A549 (cell line): ENCODE measurements at regions not wholly inside any gene's neighbourhood (a gene's known extent, or its start where the extent isn't known, plus 50 kb on each side); places are given as distances from the start of the nearest gene placed in this dataset.
A peak's percentile ranks its signal among the peaks of the same experiment; 100 is the strongest.
"Not testable (repeated sequence)": the region's sequence is repeated elsewhere in the genome, so short reads cannot be mapped to it uniquely, and the experiment has no call there.

Experiments used
- ATAC-seq, 2 experiments: fragments of 200-7000 bp in 1 of 2; fragments of >200 bp in 1 of 2; cut with Nextera tagmentation in 1 of 2; cut with Tn5 transposase in 1 of 2; 3 replicates each; pipeline versions ENCODE4 v1.8.0 to v1.9.1; 2018 to 2020; ENCODE audit warnings: mild to moderate bottlenecking in 1 of 2, moderate library complexity in 1 of 2
- CTCF ChIA-PET: fragments of 300-600 bp; sonication (Branson Sonifier 250); formaldehyde crosslinking; extraction: SDS; loops from one replicate; lab custom pipeline; 2021; ENCODE audit warnings: antibody characterized with exemption, inconsistent platforms; lab: Yijun Ruan, JAX
- POLR2A ChIA-PET: fragments of 350-600 bp; formaldehyde crosslinking; extraction: SDS; loops from one replicate; lab custom pipeline; 2021; ENCODE audit warnings: antibody characterized with exemption, inconsistent platforms; lab: Yijun Ruan, JAX
- DNase-seq, 2 experiments: peaks; one replicate each; pipeline versions ENCODE4 v3.0.0 to v3.0.0-alpha.2; 2011 to 2016; ENCODE audit warnings: low read depth in 1 of 2, low spot score in 1 of 2
- FAIRE-seq: peaks from 2 replicates; lab custom pipeline; 2011; peaks lifted over from hg19 to GRCh38; lab: Jason Lieb, UNC
- H3K27ac ChIP-seq, 2 experiments: fragments of >200 bp; sonication (Bioruptor Twin); formaldehyde crosslinking; 3 replicates each; pipeline ENCODE4 v1.5.1; 2016 to 2017
- H3K4me1 ChIP-seq: fragments of >200 bp; sonication (Bioruptor Twin); formaldehyde crosslinking; 3 replicates; pipeline ENCODE4 v1.6.1; 2016
- H3K4me2 ChIP-seq: fragments of >200 bp; sonication (Bioruptor Twin); formaldehyde crosslinking; 3 replicates; pipeline ENCODE4 v1.6.1; 2016
- H3K4me3 ChIP-seq: fragments of >200 bp; sonication (Bioruptor Twin); formaldehyde crosslinking; 3 replicates; pipeline ENCODE4 v1.5.1; 2016
- H3K9me3 ChIP-seq: fragments of >200 bp; sonication (Bioruptor Twin); formaldehyde crosslinking; 3 replicates; pipeline ENCODE4 v1.6.1; 2016
- CEBPB ChIP-seq, 2 experiments: fragments of >200 bp in 1 of 2; sonication (Bioruptor Twin) in 1 of 2; formaldehyde crosslinking in 1 of 2; IDR thresholded peaks; 2 replicates each; pipeline ENCODE4 v1.6.1; 2012 to 2016
- FOSB ChIP-seq: fragments of 250-450 bp; sonication (Bioruptor Pico); IDR thresholded peaks from 2 replicates; pipeline ENCODE4 v1.5.0; 2020; ENCODE audit warnings: mild to moderate bottlenecking, moderate library complexity
- FOSL2 ChIP-seq, 2 experiments: fragments of 450-650 bp in 1 of 2; fragments of >200 bp in 1 of 2; sonication (Bioruptor Twin) in 1 of 2; formaldehyde crosslinking; IDR thresholded peaks; 2 replicates each; pipeline versions ENCODE4 v1.5.0 to v1.6.1; 2016 to 2020; ENCODE audit warnings: mild to moderate bottlenecking in 1 of 2, moderate library complexity in 1 of 2
- GATA3 ChIP-seq: IDR thresholded peaks from 2 replicates; pipeline ENCODE4 v1.6.1; 2012; ENCODE audit warnings: borderline replicate concordance
- HEYL ChIP-seq: fragments of 250-450 bp; sonication (Bioruptor Pico); IDR thresholded peaks from 2 replicates; pipeline ENCODE4 v1.8.0; 2021; ENCODE audit warnings: mild to moderate bottlenecking, moderate library complexity
- HOXA7 ChIP-seq: fragments of 250-450 bp; sonication (Bioruptor Pico); IDR thresholded peaks from 2 replicates; pipeline ENCODE4 v1.5.0; 2020; ENCODE audit warnings: mild to moderate bottlenecking, moderate library complexity
- JUNB ChIP-seq: fragments of >200 bp; sonication (Bioruptor Twin); formaldehyde crosslinking; IDR thresholded peaks from 2 replicates; pipeline ENCODE4 v1.6.1; 2016
- KDM1A ChIP-seq: fragments of 200-600 bp; sonication (generic); IDR thresholded peaks from 2 replicates; pipeline ENCODE4 v1.6.1; 2016; ENCODE audit warnings: low read depth, mild to moderate bottlenecking
- KDM5A ChIP-seq: fragments of 200-600 bp; sonication (generic); IDR thresholded peaks from 2 replicates; pipeline ENCODE4 v1.6.1; 2016; ENCODE audit warnings: antibody characterized with exemption, mild to moderate bottlenecking
- MAFK ChIP-seq: fragments of 450-650 bp; IDR thresholded peaks from 2 replicates; pipeline ENCODE4 v1.6.1; 2014; ENCODE audit not compliant: partially characterized antibody
- NFE2L2 ChIP-seq: fragments of 150-350 bp; conservative IDR thresholded peaks from 2 replicates; pipeline ENCODE4 v1.6.1; 2014; ENCODE audit warnings: low read length
- NPAS2 ChIP-seq: fragments of 250-450 bp; sonication (Bioruptor Pico); IDR thresholded peaks from 2 replicates; pipeline ENCODE4 v1.8.0; 2022; ENCODE audit warnings: mild to moderate bottlenecking, moderate library complexity, borderline replicate concordance
- NR3C1 ChIP-seq: fragments of >200 bp; sonication (Bioruptor Twin); formaldehyde crosslinking; IDR thresholded peaks from 3 replicates; pipeline ENCODE4 v1.6.1; 2017
- PHF8 ChIP-seq: fragments of 200-600 bp; sonication (generic); IDR thresholded peaks from 2 replicates; pipeline ENCODE4 v1.6.1; 2016; ENCODE audit warnings: low read depth, mild to moderate bottlenecking, antibody characterized with exemption, moderate library complexity, borderline replicate concordance
- POLR2A ChIP-seq: IDR thresholded peaks from 2 replicates; pipeline ENCODE4 v1.6.1; 2012; ENCODE audit warnings: mild to moderate bottlenecking, low read length
- POLR2AphosphoS2 ChIP-seq: conservative IDR thresholded peaks from 2 replicates; pipeline ENCODE4 v1.6.1; 2012; ENCODE audit warnings: low read length, improper control_type of control experiment, inconsistent platforms
- RCOR1 ChIP-seq: fragments of 150-350 bp; IDR thresholded peaks from 2 replicates; pipeline ENCODE4 v1.6.1; 2014; ENCODE audit warnings: antibody characterized with exemption, low read length, low read depth
- RFX5 ChIP-seq: fragments of 450-650 bp; IDR thresholded peaks from 2 replicates; pipeline ENCODE4 v1.7.1; 2014; ENCODE audit warnings: antibody characterized with exemption, mild to moderate bottlenecking, moderate library complexity
- RNF2 ChIP-seq: fragments of 200-600 bp; sonication (generic); IDR thresholded peaks from 2 replicates; pipeline ENCODE4 v1.6.1; 2016; ENCODE audit warnings: low read depth, mild to moderate bottlenecking, antibody characterized with exemption, moderate library complexity, borderline replicate concordance
- SMC3 ChIP-seq: fragments of >200 bp; sonication (Bioruptor Twin); formaldehyde crosslinking; IDR thresholded peaks from 3 replicates; pipeline ENCODE4 v1.6.1; 2018; ENCODE audit warnings: inconsistent platforms
- SREBF2 ChIP-seq: fragments of 450-650 bp; IDR thresholded peaks from 2 replicates; pipeline ENCODE4 v1.6.1; 2014; ENCODE audit warnings: mild to moderate bottlenecking, moderate library complexity
- WGBS: methylation state at CpG from one replicate; pipeline ENCODE4 v1.1.6; 2017; ENCODE audit errors: missing lambda C conversion rate; 5-methylcytosine and 5-hydroxymethylcytosine counted together
- TF ChIP-seq, protein P1 (sequence below): fragments of 450-650 bp; IDR thresholded peaks from 2 replicates; pipeline ENCODE4 v1.6.1; 2014; ENCODE audit warnings: antibody characterized with exemption
- TF ChIP-seq, protein P2 (sequence below): fragments of 250-450 bp; sonication (Bioruptor Pico); IDR thresholded peaks from 2 replicates; pipeline ENCODE4 v1.5.0; 2020; ENCODE audit warnings: low read depth, mild to moderate bottlenecking, moderate library complexity
- TF ChIP-seq, protein P3 (sequence below): fragments of 200-600 bp; sonication (generic); IDR thresholded peaks from 2 replicates; pipeline ENCODE4 v1.6.1; 2016; ENCODE audit warnings: antibody characterized with exemption, mild to moderate bottlenecking, moderate library complexity
- TF ChIP-seq, protein P4 (sequence below): fragments of 250-450 bp; sonication (Bioruptor Pico); IDR thresholded peaks from 2 replicates; pipeline ENCODE4 v1.5.0; 2021; ENCODE audit warnings: mild to moderate bottlenecking, moderate library complexity, borderline replicate concordance

GRCh38 chr1:58180537-58180936 lies 366.0 kb downstream of the OMA1 start:
- no peaks in the 10 kb centered on the region for H3K9me3 ChIP-seq
- no peaks in the 10 kb centered on the region for H3K4me1 ChIP-seq
- H3K27ac ChIP-seq = no peak overlapping the region
- DNase-seq = no peak
- POLR2A ChIA-PET = no interaction called here
- TF ChIP-seq, protein P1, sequence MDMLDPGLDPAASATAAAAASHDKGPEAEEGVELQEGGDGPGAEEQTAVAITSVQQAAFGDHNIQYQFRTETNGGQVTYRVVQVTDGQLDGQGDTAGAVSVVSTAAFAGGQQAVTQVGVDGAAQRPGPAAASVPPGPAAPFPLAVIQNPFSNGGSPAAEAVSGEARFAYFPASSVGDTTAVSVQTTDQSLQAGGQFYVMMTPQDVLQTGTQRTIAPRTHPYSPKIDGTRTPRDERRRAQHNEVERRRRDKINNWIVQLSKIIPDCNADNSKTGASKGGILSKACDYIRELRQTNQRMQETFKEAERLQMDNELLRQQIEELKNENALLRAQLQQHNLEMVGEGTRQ = no peak
- TF ChIP-seq KDM1A = no peak
- TF ChIP-seq NR3C1 = no peak
- no peak for TF ChIP-seq POLR2A
- no peak for TF ChIP-seq GATA3
- no peak for TF ChIP-seq PHF8
- TF ChIP-seq, protein P2, sequence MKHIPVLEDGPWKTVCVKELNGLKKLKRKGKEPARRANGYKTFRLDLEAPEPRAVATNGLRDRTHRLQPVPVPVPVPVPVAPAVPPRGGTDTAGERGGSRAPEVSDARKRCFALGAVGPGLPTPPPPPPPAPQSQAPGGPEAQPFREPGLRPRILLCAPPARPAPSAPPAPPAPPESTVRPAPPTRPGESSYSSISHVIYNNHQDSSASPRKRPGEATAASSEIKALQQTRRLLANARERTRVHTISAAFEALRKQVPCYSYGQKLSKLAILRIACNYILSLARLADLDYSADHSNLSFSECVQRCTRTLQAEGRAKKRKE = no peak
- TF ChIP-seq RFX5 = no peak
- TF ChIP-seq POLR2AphosphoS2 = no peak
- no peak for TF ChIP-seq NFE2L2
- TF ChIP-seq FOSL2 (IDR thresholded peaks at IDR 0.05) = no peak
- no peak for TF ChIP-seq FOSL2 (CRISPR knock-in tag; IDR thresholded peaks at IDR 0.05)
- TF ChIP-seq, protein P3, sequence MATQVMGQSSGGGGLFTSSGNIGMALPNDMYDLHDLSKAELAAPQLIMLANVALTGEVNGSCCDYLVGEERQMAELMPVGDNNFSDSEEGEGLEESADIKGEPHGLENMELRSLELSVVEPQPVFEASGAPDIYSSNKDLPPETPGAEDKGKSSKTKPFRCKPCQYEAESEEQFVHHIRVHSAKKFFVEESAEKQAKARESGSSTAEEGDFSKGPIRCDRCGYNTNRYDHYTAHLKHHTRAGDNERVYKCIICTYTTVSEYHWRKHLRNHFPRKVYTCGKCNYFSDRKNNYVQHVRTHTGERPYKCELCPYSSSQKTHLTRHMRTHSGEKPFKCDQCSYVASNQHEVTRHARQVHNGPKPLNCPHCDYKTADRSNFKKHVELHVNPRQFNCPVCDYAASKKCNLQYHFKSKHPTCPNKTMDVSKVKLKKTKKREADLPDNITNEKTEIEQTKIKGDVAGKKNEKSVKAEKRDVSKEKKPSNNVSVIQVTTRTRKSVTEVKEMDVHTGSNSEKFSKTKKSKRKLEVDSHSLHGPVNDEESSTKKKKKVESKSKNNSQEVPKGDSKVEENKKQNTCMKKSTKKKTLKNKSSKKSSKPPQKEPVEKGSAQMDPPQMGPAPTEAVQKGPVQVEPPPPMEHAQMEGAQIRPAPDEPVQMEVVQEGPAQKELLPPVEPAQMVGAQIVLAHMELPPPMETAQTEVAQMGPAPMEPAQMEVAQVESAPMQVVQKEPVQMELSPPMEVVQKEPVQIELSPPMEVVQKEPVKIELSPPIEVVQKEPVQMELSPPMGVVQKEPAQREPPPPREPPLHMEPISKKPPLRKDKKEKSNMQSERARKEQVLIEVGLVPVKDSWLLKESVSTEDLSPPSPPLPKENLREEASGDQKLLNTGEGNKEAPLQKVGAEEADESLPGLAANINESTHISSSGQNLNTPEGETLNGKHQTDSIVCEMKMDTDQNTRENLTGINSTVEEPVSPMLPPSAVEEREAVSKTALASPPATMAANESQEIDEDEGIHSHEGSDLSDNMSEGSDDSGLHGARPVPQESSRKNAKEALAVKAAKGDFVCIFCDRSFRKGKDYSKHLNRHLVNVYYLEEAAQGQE = no peak
- TF ChIP-seq, all 56 proteins: peak for 0
- CTCF ChIA-PET = no interaction called here
- no peak for ATAC-seq
- H3K4me2 ChIP-seq = no peak overlapping the region
- WGBS = 0% methylated on average over 2 of the region's 2 CpGs
- no peak for FAIRE-seq
- H3K4me3 ChIP-seq = no peak overlapping the region

GRCh38 chr1:58169160-58169559 lies 377.4 kb downstream of the OMA1 start:
- DNase-seq, H3K27ac ChIP-seq, H3K9me3 ChIP-seq, H3K4me2 ChIP-seq, H3K4me1 ChIP-seq, ATAC-seq, CTCF ChIA-PET, H3K4me3 ChIP-seq, POLR2A ChIA-PET, FAIRE-seq: not testable (repeated sequence)
- WGBS = 0% methylated on average over 2 of the region's 3 CpGs

DNA sequence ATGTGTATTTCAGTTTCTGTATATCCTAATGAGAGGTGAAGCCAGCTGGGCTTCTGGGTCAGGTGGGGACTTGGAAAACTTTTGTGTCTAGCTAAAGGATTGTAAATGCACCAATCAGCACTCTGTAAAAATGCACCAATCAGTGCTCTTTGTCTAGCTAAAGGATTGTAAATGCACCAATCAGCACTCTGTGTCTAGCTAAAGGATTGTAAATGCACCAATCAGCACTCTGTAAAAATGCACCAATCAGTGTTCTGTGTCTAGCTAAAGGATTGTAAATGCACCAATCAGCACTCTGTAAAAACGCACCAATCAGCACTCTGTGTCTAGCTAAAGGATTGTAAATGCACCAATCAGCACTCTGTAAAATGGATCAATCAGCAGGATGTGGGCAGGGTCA lies 379.4 kb downstream of the OMA1 start:
- H3K4me2 ChIP-seq, FAIRE-seq, DNase-seq, POLR2A ChIA-PET, H3K9me3 ChIP-seq, CTCF ChIA-PET, H3K4me1 ChIP-seq, ATAC-seq, H3K27ac ChIP-seq, H3K4me3 ChIP-seq: not testable (repeated sequence)
- 8% methylated on average over 1 of the region's 1 CpG for WGBS
- peak; percentile 25 for TF ChIP-seq MAFK

- DNase-seq (no peak), FAIRE-seq (no peak), ATAC-seq (no peak)
- Histone ChIP-seq H3K9me3 (no peaks in the 10 kb centered on the region), H3K4me3 (no peak overlapping the region), H3K4me1 (no peaks in the 10 kb centered on the region), H3K27ac (no peak overlapping the region), H3K4me2 (no peak overlapping the region)
- ChIA-PET CTCF (no interaction called here), POLR2A (no interaction called here)
- WGBS = 9% methylated on average over 3 of the region's 3 CpGs
- no peak for TF ChIP-seq SMC3
- TF ChIP-seq HOXA7 = no peak
- TF ChIP-seq RCOR1 = no peak
- TF ChIP-seq SREBF2 = no peak
- no peak for TF ChIP-seq RNF2
- TF ChIP-seq, protein P4, sequence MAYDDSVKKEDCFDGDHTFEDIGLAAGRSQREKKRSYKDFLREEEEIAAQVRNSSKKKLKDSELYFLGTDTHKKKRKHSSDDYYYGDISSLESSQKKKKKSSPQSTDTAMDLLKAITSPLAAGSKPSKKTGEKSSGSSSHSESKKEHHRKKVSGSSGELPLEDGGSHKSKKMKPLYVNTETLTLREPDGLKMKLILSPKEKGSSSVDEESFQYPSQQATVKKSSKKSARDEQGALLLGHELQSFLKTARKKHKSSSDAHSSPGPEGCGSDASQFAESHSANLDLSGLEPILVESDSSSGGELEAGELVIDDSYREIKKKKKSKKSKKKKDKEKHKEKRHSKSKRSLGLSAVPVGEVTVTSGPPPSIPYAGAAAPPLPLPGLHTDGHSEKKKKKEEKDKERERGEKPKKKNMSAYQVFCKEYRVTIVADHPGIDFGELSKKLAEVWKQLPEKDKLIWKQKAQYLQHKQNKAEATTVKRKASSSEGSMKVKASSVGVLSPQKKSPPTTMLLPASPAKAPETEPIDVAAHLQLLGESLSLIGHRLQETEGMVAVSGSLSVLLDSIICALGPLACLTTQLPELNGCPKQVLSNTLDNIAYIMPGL = no peak
- TF ChIP-seq NPAS2 (CRISPR knock-in tag) = no peak
- TF ChIP-seq NFE2L2 = no peak
- TF ChIP-seq CEBPB (IDR thresholded peaks at IDR 0.05) = no peak
- no peak for TF ChIP-seq HEYL
- no peak for TF ChIP-seq FOSB (CRISPR knock-in tag)
- TF ChIP-seq KDM5A = no peak
- no peak for TF ChIP-seq JUNB
These were observed 380.1 kb downstream of the OMA1 start for GRCh38 chr1:58166417-58166816.
